Fibroblast of the aortic adventitia (primary cell): ENCODE measurements at regions not wholly inside any gene's neighbourhood (a gene's known extent, or its start where the extent isn't known, plus 50 kb on each side); places are given as distances from the start of the nearest gene placed in this dataset.

Experiments used
- DNase-seq: peaks from one replicate; pipeline ENCODE4 v3.0.0-alpha.2; 2010; ENCODE audit warnings: low read depth
- H3K4me3 ChIP-seq: 2 replicates; pipeline ENCODE4 v1.5.1; 2011; ENCODE audit warnings: low read depth, mild to moderate bottlenecking, control low read depth, low read length, moderate library complexity
- TF ChIP-seq, protein P1 (sequence below): IDR thresholded peaks from 2 replicates; pipeline ENCODE4 v1.5.1; 2011; ENCODE audit warnings: mild to moderate bottlenecking, low read length, control low read depth, inconsistent platforms; ENCODE audit not compliant: insufficient read depth

DNA sequence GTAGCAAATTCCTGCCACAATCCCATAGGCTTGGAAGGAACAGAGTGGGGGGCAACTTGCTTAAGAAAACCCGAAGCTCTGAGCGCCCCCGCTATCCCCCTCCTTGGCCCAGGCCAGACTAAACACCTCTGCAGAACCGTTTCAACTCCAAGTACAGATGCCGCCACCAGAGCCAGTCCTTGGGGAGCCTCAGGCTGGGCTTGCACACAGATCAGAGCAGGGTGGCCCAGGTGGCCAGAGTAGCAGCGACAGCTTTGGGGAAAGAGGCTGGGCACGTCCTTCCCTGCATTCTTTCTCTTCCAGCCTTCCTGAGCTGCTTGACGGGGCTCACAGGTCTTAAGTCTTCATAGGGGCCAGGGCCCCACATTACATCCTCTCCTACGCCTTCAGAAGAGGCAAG lies 181.6 kb upstream of the ZC3H12A start:
- H3K4me3 ChIP-seq = no peak overlapping the region

DNA sequence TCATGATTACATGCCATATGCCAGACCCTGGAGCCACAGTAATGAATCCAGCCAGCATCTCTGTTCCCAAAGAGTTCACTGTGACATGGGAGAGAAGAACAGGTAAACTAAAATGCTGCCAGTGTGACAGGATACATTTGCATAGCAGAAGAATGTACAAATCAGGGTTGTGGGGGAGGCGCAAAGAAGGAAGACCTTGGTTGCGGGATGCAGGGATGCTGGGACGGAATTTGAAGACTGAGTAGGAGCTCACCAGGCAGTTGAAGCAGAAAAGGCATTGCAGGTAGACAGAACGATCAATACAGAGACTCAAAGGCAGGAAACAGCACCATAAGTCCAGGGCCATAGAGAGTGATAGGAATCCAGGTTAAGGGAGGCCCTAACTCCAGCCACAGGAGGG lies 180.3 kb upstream of the ZC3H12A start:
- TF ChIP-seq, protein P1, sequence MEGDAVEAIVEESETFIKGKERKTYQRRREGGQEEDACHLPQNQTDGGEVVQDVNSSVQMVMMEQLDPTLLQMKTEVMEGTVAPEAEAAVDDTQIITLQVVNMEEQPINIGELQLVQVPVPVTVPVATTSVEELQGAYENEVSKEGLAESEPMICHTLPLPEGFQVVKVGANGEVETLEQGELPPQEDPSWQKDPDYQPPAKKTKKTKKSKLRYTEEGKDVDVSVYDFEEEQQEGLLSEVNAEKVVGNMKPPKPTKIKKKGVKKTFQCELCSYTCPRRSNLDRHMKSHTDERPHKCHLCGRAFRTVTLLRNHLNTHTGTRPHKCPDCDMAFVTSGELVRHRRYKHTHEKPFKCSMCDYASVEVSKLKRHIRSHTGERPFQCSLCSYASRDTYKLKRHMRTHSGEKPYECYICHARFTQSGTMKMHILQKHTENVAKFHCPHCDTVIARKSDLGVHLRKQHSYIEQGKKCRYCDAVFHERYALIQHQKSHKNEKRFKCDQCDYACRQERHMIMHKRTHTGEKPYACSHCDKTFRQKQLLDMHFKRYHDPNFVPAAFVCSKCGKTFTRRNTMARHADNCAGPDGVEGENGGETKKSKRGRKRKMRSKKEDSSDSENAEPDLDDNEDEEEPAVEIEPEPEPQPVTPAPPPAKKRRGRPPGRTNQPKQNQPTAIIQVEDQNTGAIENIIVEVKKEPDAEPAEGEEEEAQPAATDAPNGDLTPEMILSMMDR = no peak
- H3K4me3 ChIP-seq = no peak overlapping the region
- DNase-seq = no peak

More for the DNA sequence above, 181.6 kb upstream of the ZC3H12A start:
- TF ChIP-seq, protein P1 = no peak
- no peak for DNase-seq

DNA sequence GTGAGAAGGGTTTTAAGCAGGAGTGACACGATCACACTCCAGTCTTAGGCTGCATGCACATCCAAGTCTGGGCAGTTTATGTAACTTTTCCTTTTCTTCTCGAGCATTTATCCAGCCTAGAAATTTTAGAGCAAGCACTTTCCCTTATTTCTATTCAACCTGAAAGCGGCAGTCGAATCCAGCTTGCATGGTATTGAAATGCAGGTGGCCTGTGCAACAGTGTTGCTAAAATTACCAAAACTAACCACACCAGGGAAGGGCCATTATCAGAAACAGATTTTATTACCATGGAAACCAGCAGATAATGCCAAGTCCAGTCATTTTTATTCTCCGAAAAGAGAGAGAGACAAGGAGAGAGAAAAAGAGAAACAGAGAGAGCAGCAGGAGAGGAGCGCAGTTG lies 179.9 kb upstream of the ZC3H12A start:
- no peak overlapping the region for H3K4me3 ChIP-seq
- no peak for DNase-seq
- TF ChIP-seq, protein P1 = no peak

DNA sequence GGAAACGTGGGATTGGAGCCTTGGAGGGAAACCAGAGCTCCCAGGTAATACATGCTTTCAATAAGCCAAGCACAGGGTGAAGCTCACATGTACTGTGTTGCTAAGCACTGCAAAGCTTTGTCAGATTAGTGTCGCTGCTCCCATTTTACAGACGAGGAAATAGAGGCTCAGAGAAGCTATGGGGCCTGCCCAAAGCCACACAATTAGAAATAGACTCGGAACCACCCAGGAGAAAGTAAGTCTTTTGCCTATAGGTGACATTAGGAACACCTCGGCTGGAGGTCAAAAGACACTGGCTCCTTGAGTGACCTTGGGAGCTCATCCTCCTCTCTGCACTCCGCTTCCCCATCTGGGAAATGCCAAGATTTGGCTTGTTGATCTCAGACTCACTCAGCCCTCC lies 175.6 kb upstream of the ZC3H12A start:
- H3K4me3 ChIP-seq = no peak overlapping the region
- DNase-seq = no peak
- TF ChIP-seq, protein P1 = no peak

DNA sequence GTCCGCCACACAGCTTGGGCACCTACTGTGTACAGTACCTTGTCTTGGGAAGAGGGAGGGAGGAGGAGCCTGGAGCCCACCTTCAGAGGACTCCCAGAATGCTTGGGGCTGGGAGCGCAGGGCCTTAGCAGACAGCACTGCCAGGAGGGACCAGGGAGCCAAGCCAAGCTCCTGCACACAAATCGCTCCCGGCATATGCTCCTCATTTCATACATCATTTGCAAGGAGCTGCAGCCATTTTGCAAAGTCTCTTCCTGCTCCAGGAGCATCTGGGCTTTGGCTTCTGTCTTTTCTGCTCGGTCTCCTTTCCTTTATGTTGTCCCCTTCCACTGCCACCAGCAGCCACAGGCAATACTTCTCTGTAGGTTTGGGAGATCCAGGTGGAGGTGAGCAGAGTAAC lies 175.2 kb upstream of the ZC3H12A start:
- TF ChIP-seq, protein P1 = no peak
- no peak overlapping the region for H3K4me3 ChIP-seq
- no peak for DNase-seq

DNA sequence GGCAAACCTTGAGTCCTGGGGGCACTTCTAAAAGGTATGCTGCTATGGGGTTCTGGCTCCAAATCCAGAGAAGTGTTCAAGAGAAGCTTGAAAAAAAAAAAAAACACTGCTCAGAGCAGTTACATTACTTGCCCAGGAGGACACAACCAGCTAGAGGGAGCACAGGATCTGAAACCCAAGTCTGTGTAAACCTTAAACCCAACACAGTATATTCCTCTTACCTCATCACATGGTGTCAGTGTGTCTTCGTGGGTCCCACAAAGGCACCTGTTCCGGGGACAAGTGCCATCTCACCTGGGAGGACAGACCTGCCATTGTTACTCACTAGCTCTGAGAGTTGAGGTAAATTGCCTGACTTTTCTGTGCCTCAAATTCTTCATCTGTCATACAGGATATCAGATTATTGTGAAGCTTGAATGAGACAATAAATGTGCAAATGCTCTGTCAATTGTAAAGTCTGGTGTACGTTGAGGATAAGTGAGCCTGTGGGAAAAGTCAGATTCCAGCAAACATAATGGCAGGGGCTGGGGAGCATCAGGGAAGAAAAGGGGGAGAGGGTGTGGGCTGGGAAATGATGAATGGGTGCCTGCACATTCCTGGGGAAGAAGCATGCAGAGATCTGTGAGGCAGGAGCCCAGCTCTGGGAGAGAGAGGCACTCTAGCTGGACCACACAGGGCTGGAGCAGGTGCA lies 170.4 kb upstream of the ZC3H12A start:
- DNase-seq = no peak
- no peak overlapping the region for H3K4me3 ChIP-seq
- TF ChIP-seq, protein P1 = no peak

DNA sequence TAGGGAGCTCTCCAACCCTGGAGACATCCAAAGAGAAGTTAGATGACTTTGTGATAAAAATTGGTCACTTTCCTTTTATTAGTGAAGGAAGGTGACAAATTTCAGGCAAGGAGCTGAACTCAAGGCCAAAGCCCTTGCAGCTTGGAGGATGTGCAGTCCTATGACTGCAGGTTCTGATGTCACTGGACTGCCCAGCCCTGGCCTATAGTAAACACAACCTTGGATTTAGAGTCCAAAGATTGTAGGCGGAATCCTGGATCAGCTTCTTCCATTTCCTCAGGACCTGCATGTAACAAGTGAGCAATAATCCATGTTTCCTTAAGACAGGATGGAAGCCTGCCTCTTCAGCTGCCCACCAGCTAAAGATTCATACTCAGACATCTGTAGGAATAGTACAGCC lies 169.3 kb upstream of the ZC3H12A start:
- TF ChIP-seq, protein P1 = no peak
- DNase-seq = no peak
- H3K4me3 ChIP-seq = no peak overlapping the region
